ENCODE measurements at regions not wholly inside any gene's neighbourhood (a gene's known extent, or its start where the extent isn't known, plus 50 kb on each side); places are given as distances from the start of the nearest gene placed in this dataset.

GRCh38 chr21:16794950-16795349 is 717.9 kb upstream of the CXADR start:
- DNase-seq = no peak

GRCh38 chr21:16796776-16797175 is 716.1 kb upstream of the CXADR start:
- DNase-seq = no peak

GRCh38 chr21:16797540-16797939 is 715.3 kb upstream of the CXADR start:
- DNase-seq = no peak

GRCh38 chr21:16797966-16798365 is 714.9 kb upstream of the CXADR start:
- DNase-seq = no peak

- no peak for DNase-seq
Measured at GRCh38 chr21:16800536-16801275, 712.1 kb upstream of the CXADR start.

- DNase-seq = no peak
Measured at GRCh38 chr21:16811011-16811410, 701.8 kb upstream of the CXADR start.

- DNase-seq = no peak
Measured at GRCh38 chr21:16811970-16812369, 700.9 kb upstream of the CXADR start.

GRCh38 chr21:16815243-16815642 is 697.6 kb upstream of the CXADR start:
- DNase-seq = no peak

- no peak for DNase-seq
Measured at GRCh38 chr21:16821588-16821987, 691.3 kb upstream of the CXADR start.

- no peak for DNase-seq
Measured at GRCh38 chr21:16829532-16829931, 683.3 kb upstream of the CXADR start.

GRCh38 chr21:16832791-16833190 is 680.1 kb upstream of the CXADR start:
- DNase-seq = no peak

GRCh38 chr21:16834791-16835190 is 678.1 kb upstream of the CXADR start:
- DNase-seq = no peak

- DNase-seq = no peak
Measured at GRCh38 chr21:16837321-16837720, 675.5 kb upstream of the CXADR start.

GRCh38 chr21:16837721-16838120 is 675.1 kb upstream of the CXADR start:
- DNase-seq = no peak

- DNase-seq = no peak
Measured at GRCh38 chr21:16838331-16838730, 674.5 kb upstream of the CXADR start.

- DNase-seq = no peak
Measured at GRCh38 chr21:16840538-16840937, 672.3 kb upstream of the CXADR start.

GRCh38 chr21:16841975-16842695 is 670.7 kb upstream of the CXADR start:
- no peak for DNase-seq

GRCh38 chr21:16842696-16843035 is 670.2 kb upstream of the CXADR start:
- no peak for DNase-seq

GRCh38 chr21:16847211-16847610 is 665.6 kb upstream of the CXADR start:
- no peak for DNase-seq

GRCh38 chr21:16851054-16851453 is 661.8 kb upstream of the CXADR start:
- no peak for DNase-seq

GRCh38 chr21:16855164-16855667 is 657.6 kb upstream of the CXADR start:
- no peak for DNase-seq

- no peak for DNase-seq
Measured at GRCh38 chr21:16863362-16863905, 649.4 kb upstream of the CXADR start.

- no peak for DNase-seq
Measured at GRCh38 chr21:16863908-16864307, 648.9 kb upstream of the CXADR start.

- DNase-seq = no peak
Measured at GRCh38 chr21:16865632-16866031, 647.2 kb upstream of the CXADR start.

Data from effector CD4-positive, alpha-beta T cell (primary cell).